ENCODE measurements at regions not wholly inside any gene's neighbourhood (a gene's known extent, or its start where the extent isn't known, plus 50 kb on each side); places are given as distances from the start of the nearest gene placed in this dataset.

DNA sequence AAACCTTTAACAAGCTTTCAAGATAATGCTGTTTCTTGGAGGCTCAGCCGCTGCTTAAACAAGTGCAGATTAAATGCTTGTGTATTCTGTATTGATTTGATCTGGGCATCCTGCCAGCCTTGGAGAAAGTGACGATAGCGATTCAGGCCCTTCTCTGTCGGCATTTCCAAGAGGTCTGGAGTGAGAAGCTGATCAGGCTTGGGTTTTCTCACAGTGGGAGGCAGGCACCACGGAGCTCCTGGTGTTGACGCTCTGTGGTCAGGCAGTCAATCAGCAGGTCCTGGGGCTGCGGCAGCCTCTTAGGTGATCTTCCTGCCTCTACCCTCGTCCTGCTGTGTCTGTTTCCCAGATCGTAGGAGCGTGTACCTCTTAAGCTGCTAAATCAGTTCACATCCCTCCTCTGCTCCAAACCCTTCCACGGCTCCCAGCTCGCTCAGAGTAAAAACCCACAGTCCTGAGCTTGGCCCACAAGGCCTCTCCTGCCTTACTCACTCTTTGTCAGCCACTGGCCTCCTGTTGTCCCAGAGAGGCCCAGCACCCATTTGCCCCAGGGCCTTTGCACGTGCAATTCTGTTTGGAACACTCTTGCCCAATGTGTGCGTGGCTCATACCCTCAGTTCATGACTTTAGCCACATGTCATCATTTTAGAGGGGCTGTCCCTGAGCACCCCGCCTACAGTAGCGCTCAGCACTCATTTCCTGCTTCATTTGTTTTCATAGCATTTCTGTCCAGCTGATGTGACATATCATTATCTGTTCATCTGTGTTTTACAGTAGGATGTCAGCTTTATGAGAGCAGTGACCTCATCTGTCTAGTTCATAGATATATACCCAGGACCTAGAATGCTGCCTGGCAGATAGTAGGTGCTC, 155.4 kb downstream of the AACS start:
- TF ChIP-seq, protein P1, sequence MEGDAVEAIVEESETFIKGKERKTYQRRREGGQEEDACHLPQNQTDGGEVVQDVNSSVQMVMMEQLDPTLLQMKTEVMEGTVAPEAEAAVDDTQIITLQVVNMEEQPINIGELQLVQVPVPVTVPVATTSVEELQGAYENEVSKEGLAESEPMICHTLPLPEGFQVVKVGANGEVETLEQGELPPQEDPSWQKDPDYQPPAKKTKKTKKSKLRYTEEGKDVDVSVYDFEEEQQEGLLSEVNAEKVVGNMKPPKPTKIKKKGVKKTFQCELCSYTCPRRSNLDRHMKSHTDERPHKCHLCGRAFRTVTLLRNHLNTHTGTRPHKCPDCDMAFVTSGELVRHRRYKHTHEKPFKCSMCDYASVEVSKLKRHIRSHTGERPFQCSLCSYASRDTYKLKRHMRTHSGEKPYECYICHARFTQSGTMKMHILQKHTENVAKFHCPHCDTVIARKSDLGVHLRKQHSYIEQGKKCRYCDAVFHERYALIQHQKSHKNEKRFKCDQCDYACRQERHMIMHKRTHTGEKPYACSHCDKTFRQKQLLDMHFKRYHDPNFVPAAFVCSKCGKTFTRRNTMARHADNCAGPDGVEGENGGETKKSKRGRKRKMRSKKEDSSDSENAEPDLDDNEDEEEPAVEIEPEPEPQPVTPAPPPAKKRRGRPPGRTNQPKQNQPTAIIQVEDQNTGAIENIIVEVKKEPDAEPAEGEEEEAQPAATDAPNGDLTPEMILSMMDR (IDR thresholded peaks at IDR 0.05; ENCODE audit: insufficient read depth, low read depth, low read length, missing control alignments): no peak
- DNase-seq (ENCODE audit: low read depth): peak; percentile 3
- H3K4me3 ChIP-seq (ENCODE audit: low read length): no peak overlapping the region

DNA sequence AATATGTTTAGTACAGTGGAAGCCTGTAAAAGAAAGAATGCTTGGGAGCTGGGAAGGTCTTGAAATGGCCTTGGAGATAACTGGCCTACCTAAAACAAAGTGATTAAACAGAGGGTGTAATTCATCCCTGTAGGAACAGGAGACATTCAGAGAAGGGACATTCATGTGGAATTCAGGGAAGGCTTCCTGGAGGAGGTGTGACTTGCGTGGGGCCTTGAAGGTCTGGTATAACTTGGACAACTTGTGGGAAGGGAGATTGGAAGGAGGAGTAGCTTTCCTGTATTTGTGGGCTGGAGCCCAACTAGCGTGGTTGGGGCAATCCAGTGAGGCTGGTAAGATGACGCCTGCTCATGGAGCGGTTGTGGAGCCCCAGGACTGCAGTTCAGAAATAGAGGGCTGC, 156.4 kb downstream of the AACS start:
- DNase-seq (ENCODE audit: low read depth): no peak
- TF ChIP-seq, protein P1 (IDR thresholded peaks at IDR 0.05; ENCODE audit: insufficient read depth, low read depth, low read length, missing control alignments): no peak
- H3K4me3 ChIP-seq (ENCODE audit: low read length): no peak overlapping the region

DNA sequence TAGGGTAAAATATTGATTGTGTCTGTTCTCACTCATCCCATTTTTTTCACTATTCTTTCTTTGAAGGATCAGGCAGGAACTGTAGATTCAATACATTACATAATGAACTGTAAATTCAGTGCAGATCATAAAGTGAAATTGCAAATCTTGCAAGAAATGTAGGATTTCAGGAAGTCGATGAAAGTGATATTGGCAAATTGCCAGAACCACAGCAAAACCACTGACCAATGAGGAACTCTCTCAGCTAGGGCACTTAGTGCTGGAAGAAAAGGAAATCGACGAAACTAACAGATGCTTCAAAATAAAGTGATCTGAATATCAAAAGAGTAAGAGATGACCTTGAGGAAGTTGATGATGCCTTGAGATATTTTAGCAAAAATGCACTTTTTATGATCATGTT, 157.6 kb downstream of the AACS start:
- DNase-seq (ENCODE audit: low read depth): no peak
- no peak overlapping the region for H3K4me3 ChIP-seq (ENCODE audit: low read length)
- TF ChIP-seq, protein P1 (IDR thresholded peaks at IDR 0.05; ENCODE audit: insufficient read depth, low read depth, low read length, missing control alignments): no peak

DNA sequence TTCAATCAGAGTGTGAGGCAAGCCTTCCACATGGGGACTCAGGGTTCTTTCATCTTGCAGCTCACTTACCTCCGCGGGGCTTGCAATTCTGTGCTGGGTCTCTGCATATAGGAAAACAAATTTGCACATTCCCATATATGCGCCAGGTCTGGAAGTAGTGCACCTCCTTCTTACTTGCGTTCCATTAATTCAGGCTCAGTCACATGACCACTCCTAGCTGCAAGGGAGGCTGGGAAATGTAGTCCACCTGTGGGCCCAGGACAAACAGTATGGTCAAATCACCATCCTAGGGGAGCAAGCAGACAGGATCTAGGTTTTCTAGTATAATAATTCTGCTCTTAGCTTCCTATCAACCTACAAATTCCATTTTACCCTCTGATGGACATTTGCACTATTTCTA, 160.4 kb downstream of the AACS start:
- DNase-seq (ENCODE audit: low read depth): no peak
- no peak overlapping the region for H3K4me3 ChIP-seq (ENCODE audit: low read length)
- TF ChIP-seq, protein P1 (IDR thresholded peaks at IDR 0.05; ENCODE audit: insufficient read depth, low read depth, low read length, missing control alignments): no peak

GRCh38 chr12:125228519-125229260, 163.5 kb downstream of the AACS start:
- no peak overlapping the region for H3K4me3 ChIP-seq (ENCODE audit: low read length)
- DNase-seq (ENCODE audit: low read depth): no peak
- TF ChIP-seq, protein P1 (IDR thresholded peaks at IDR 0.05; ENCODE audit: insufficient read depth, low read depth, low read length, missing control alignments): no peak

- no peak for DNase-seq (ENCODE audit: low read depth)
- TF ChIP-seq, protein P1 (IDR thresholded peaks at IDR 0.05; ENCODE audit: insufficient read depth, low read depth, low read length, missing control alignments): no peak
- H3K4me3 ChIP-seq (ENCODE audit: low read length): no peak overlapping the region
Observed at GRCh38 chr12:125229878-125230530, 164.8 kb downstream of the AACS start.

All from epithelial cell of esophagus (primary cell).